H9 (cell line): ENCODE measurements at regions not wholly inside any gene's neighbourhood (a gene's known extent, or its start where the extent isn't known, plus 50 kb on each side); places are given as distances from the start of the nearest gene placed in this dataset.

ENCODE experiments used
- DNase-seq: peaks from one replicate; pipeline ENCODE4 v3.0.0-alpha.2; 2017
- H2AFZ ChIP-seq: one replicate; pipeline ENCODE4 v1.6.1; 2013; ENCODE audit warnings: mild to moderate bottlenecking, low read length, control low read depth, moderate library complexity
- H2AK5ac ChIP-seq: 2 replicates; pipeline ENCODE4 v1.6.1; 2013; ENCODE audit warnings: low read length, control low read depth, mixed read lengths; ENCODE audit not compliant: insufficient read length
- H2BK120ac ChIP-seq: one replicate; pipeline ENCODE4 v1.6.1; 2013; ENCODE audit warnings: low read depth, mild to moderate bottlenecking, low read length, control low read depth, inconsistent platforms; ENCODE audit not compliant: poor library complexity, severe bottlenecking
- H2BK12ac ChIP-seq: 2 replicates; pipeline ENCODE4 v1.6.1; 2013; ENCODE audit warnings: low read length, control low read depth, mixed read lengths, low read depth; ENCODE audit not compliant: insufficient read length
- H2BK15ac ChIP-seq: 2 replicates; pipeline ENCODE4 v1.6.1; 2013; ENCODE audit warnings: low read depth, low read length, control low read depth
- H2BK20ac ChIP-seq: one replicate; pipeline ENCODE4 v1.6.1; 2013; ENCODE audit warnings: low read depth, mild to moderate bottlenecking, low read length, control low read depth, inconsistent platforms; ENCODE audit not compliant: poor library complexity, severe bottlenecking
- H2BK5ac ChIP-seq: 2 replicates; pipeline ENCODE4 v1.6.1; 2013; ENCODE audit warnings: low read length, control low read depth, mixed read lengths; ENCODE audit not compliant: insufficient read length
- H3K14ac ChIP-seq: 2 replicates; pipeline ENCODE4 v1.6.1; 2013; ENCODE audit warnings: low read length, control low read depth; ENCODE audit not compliant: insufficient read depth
- H3K18ac ChIP-seq: 2 replicates; pipeline ENCODE4 v1.6.1; 2013; ENCODE audit warnings: low read depth, mild to moderate bottlenecking, mixed read lengths, low read length, control low read depth; ENCODE audit not compliant: insufficient read length
- H3K23ac ChIP-seq: 2 replicates; pipeline ENCODE4 v1.6.1; 2013; ENCODE audit warnings: low read length, control low read depth, mixed read lengths, low read depth; ENCODE audit not compliant: insufficient read length
- H3K23me2 ChIP-seq: 2 replicates; pipeline ENCODE4 v1.6.1; 2013; ENCODE audit warnings: low read depth, mild to moderate bottlenecking, mixed read lengths, low read length, control low read depth; ENCODE audit not compliant: insufficient read length, poor library complexity, severe bottlenecking
- H3K27ac ChIP-seq: 2 replicates; pipeline ENCODE4 v1.5.1; 2013; ENCODE audit warnings: low read length, control low read depth, mixed read lengths, low read depth; ENCODE audit not compliant: insufficient read length
- H3K27me3 ChIP-seq: 2 replicates; pipeline ENCODE4 v1.6.1; 2013; ENCODE audit warnings: low read length, control low read depth, inconsistent platforms; ENCODE audit not compliant: insufficient read depth
- H3K4ac ChIP-seq: 2 replicates; pipeline ENCODE4 v1.6.1; 2013; ENCODE audit warnings: low read depth, mild to moderate bottlenecking, control low read depth, inconsistent platforms, low read length, moderate library complexity
- H3K4me1 ChIP-seq: 2 replicates; pipeline ENCODE4 v1.6.1; 2013; ENCODE audit warnings: low read length, control low read depth, inconsistent platforms; ENCODE audit not compliant: insufficient read depth
- H3K4me2 ChIP-seq: 2 replicates; pipeline ENCODE4 v1.6.1; 2013; ENCODE audit warnings: low read length, control low read depth, mixed read lengths; ENCODE audit not compliant: insufficient read length, insufficient read depth
- H3K56ac ChIP-seq: 2 replicates; pipeline ENCODE4 v1.6.1; 2013; ENCODE audit warnings: low read depth, mild to moderate bottlenecking, mixed read lengths, low read length, control low read depth; ENCODE audit not compliant: insufficient read length
- H3K79me1 ChIP-seq: 2 replicates; pipeline ENCODE4 v1.6.1; 2013; ENCODE audit warnings: low read depth, mild to moderate bottlenecking, moderate library complexity, low read length, control low read depth, inconsistent platforms; ENCODE audit not compliant: insufficient read depth, poor library complexity, severe bottlenecking
- H3K79me2 ChIP-seq: 2 replicates; pipeline ENCODE4 v1.6.1; 2013; ENCODE audit warnings: low read length, control low read depth, inconsistent platforms; ENCODE audit not compliant: insufficient read depth
- H3K9ac ChIP-seq: 2 replicates; pipeline ENCODE4 v1.6.1; 2013; ENCODE audit warnings: low read length, control low read depth, mixed read lengths; ENCODE audit not compliant: insufficient read length; ENCODE audit errors: extremely low read depth
- H3K9me3 ChIP-seq: one replicate; pipeline ENCODE4 v1.6.1; 2013; ENCODE audit warnings: low read depth, low read length, inconsistent platforms; ENCODE audit not compliant: control insufficient read depth
- H3T11ph ChIP-seq: one replicate; pipeline ENCODE4 v1.6.1; 2013; ENCODE audit warnings: mild to moderate bottlenecking, low read length, control low read depth, inconsistent platforms
- H4K20me1 ChIP-seq: one replicate; pipeline ENCODE4 v1.6.1; 2013; ENCODE audit not compliant: control insufficient read depth, insufficient read length, insufficient read depth
- H4K5ac ChIP-seq: 2 replicates; pipeline ENCODE4 v1.6.1; 2013; ENCODE audit warnings: low read depth, mild to moderate bottlenecking, mixed read lengths, low read length, control low read depth; ENCODE audit not compliant: insufficient read length
- H4K8ac ChIP-seq: replicated peaks from 2 replicates; pipeline ENCODE4 v1.6.1; 2013; ENCODE audit warnings: low read length, control low read depth, mixed read lengths, low read depth; ENCODE audit not compliant: insufficient read length
- H4K91ac ChIP-seq: 2 replicates; pipeline ENCODE4 v1.6.1; 2013; ENCODE audit warnings: low read depth, mild to moderate bottlenecking, moderate library complexity, mixed read lengths, low read length, control low read depth; ENCODE audit not compliant: insufficient read length
- H3K27ac Mint-ChIP-seq, 3 experiments: 2 replicates in 2 of 3; 3 replicates in 1 of 3; pipeline ENCODE4 v1.8.0; 2020 to 2021; ENCODE audit warnings: mixed read lengths in 3 of 3, mild to moderate bottlenecking in 1 of 3, moderate library complexity in 1 of 3
- H3K27me3 Mint-ChIP-seq: 2 replicates; pipeline ENCODE4 v1.8.0; 2021; ENCODE audit warnings: low read depth, mild to moderate bottlenecking, moderate library complexity, mixed read lengths
- H3K36me3 Mint-ChIP-seq, 3 experiments: 2 replicates in 2 of 3; 3 replicates in 1 of 3; pipeline ENCODE4 v1.8.0; 2020 to 2021; ENCODE audit warnings: low read depth in 3 of 3, mixed read lengths in 3 of 3; ENCODE audit not compliant: insufficient read depth in 1 of 3
- H3K4me1 Mint-ChIP-seq, 2 experiments: 2 replicates each; pipeline ENCODE4 v1.8.0; 2020; ENCODE audit warnings: mixed read lengths in 2 of 2
- H3K4me3 Mint-ChIP-seq, 2 experiments: 2 replicates in 1 of 2; 3 replicates in 1 of 2; pipeline ENCODE4 v1.8.0; 2020 to 2021; ENCODE audit warnings: mild to moderate bottlenecking in 2 of 2, mixed read lengths in 2 of 2, moderate library complexity in 1 of 2
- H3K9me3 Mint-ChIP-seq, 2 experiments: 2 replicates in 1 of 2; 3 replicates in 1 of 2; pipeline ENCODE4 v1.8.0; 2020; ENCODE audit warnings: mild to moderate bottlenecking in 2 of 2, mixed read lengths in 2 of 2, moderate library complexity in 1 of 2
- WGBS: extraction: QIAGEN DNeasy Blood & Tissue Kit; methylation state at CpG from one replicate; pipeline ENCODE4 v1.1.7; 2013; ENCODE audit warnings: missing lambda C conversion rate, low lambda C conversion rate, mixed read lengths; ENCODE audit not compliant: insufficient read length; ENCODE audit errors: extremely low coverage; 5-methylcytosine and 5-hydroxymethylcytosine counted together
- TF ChIP-seq, protein P1 (sequence below): fragments of 200-600 bp; sonication (generic); conservative IDR thresholded peaks from 3 replicates; pipeline ENCODE4 v1.8.0; 2021; ENCODE audit warnings: antibody characterized with exemption, mild to moderate bottlenecking

DNA sequence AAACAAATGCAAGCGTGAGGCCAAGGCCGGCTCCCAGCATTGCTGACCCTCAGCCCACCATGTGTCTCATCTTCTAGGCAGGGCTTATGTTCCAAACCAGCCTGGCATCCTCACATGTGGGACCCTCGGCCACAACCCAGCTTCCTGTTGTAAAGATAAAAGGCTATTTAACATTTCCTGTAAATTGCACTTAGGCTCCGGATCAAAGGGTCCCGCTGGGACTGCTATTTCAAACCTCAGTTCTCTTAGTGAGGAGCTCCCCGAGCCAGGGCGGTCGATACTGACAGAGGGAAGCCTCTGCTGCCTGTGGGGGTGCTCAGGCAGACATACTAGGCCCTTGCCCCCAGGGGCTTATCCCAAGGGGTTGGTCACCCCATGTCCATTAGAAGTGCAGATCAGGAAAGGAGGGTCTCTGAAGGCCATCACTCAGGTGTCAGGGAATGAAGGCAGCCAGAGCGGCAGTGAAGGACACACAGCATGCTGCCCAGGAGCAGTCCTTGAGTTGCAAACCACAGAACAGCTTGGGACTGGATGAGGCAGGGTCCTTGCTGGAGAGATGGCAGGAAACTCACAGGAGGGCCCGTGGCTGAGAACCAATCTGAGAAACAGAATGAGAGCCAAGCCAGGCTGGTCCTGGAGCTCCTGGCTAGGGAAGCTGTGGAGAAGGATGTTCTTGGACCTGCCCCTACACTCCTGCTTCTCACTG is 239.9 kb downstream of the TLE3 start:
- Histone ChIP-seq H3K4me2 (no peak overlapping the region), H2AK5ac (no peak overlapping the region), H2AFZ (no peak overlapping the region), H4K5ac (no peak overlapping the region), H3K18ac (no peak overlapping the region), H2BK15ac (no peak overlapping the region), H3K56ac (no peak overlapping the region), H3K9ac (no peak overlapping the region), H3K4me1 (no peaks in the 10 kb centered on the region; the same call in 1 of the 2 replicates), H3K9me3 (no peaks in the 10 kb centered on the region), H3K27me3 (no peaks in the 10 kb centered on the region), H2BK5ac (no peak overlapping the region), H3K27ac (no peak overlapping the region), H3T11ph (no peak overlapping the region), H3K79me1 (no peaks in the 10 kb centered on the region), H4K91ac (no peak overlapping the region), H3K23me2 (no peaks in the 10 kb centered on the region), H3K14ac (no peak overlapping the region), H2BK120ac (no peak overlapping the region), H4K8ac (no peak overlapping the region), H2BK20ac (no peak overlapping the region), H3K4ac (no peak overlapping the region), H3K79me2 (no peaks in the 10 kb centered on the region), H2BK12ac (no peak overlapping the region), H3K23ac (no peak overlapping the region), H4K20me1 (no peaks in the 10 kb centered on the region)
- no CpG with 5 or more reads among the region's 10 CpGs for WGBS
- Mint-ChIP-seq H3K27me3 (no peaks in the 10 kb centered on the region; the same call in 1 of the 2 replicates), H3K9me3 (no peaks in the 10 kb centered on the region), H3K27ac (peak overlapping the region in 1 of 3 experiments; percentile 49; a peak in 2 of 7 replicates), H3K4me3 (no peak overlapping the region), H3K36me3 (no peaks in the 10 kb centered on the region), H3K4me1 (peaks cover 20 to 28% of the 10 kb centered on the region in 2 experiments)
- TF ChIP-seq, protein P1, sequence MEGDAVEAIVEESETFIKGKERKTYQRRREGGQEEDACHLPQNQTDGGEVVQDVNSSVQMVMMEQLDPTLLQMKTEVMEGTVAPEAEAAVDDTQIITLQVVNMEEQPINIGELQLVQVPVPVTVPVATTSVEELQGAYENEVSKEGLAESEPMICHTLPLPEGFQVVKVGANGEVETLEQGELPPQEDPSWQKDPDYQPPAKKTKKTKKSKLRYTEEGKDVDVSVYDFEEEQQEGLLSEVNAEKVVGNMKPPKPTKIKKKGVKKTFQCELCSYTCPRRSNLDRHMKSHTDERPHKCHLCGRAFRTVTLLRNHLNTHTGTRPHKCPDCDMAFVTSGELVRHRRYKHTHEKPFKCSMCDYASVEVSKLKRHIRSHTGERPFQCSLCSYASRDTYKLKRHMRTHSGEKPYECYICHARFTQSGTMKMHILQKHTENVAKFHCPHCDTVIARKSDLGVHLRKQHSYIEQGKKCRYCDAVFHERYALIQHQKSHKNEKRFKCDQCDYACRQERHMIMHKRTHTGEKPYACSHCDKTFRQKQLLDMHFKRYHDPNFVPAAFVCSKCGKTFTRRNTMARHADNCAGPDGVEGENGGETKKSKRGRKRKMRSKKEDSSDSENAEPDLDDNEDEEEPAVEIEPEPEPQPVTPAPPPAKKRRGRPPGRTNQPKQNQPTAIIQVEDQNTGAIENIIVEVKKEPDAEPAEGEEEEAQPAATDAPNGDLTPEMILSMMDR: no peak
- DNase-seq: no peak
